Lower lobe of right lung (tissue), 2 donors: ENCODE measurements at regions not wholly inside any gene's neighbourhood (a gene's known extent, or its start where the extent isn't known, plus 50 kb on each side); places are given as distances from the start of the nearest gene placed in this dataset.

Source experiments
- ATAC-seq, 2 donors: fragments of 200-7000 bp; cut with Tn5 transposase; one replicate each; pipeline ENCODE4 v1.9.1; 2020 to 2022; ENCODE audit warnings: mild to moderate bottlenecking in 2 of 2, moderate library complexity in 2 of 2
- DNase-seq: peaks from one replicate; pipeline ENCODE4 v3.0.0-alpha.2; 2020
- H3K27ac ChIP-seq: fragments of 200-600 bp; one replicate; pipeline ENCODE4 v1.8.0; 2022
- H3K27me3 ChIP-seq: fragments of 200-600 bp; one replicate; pipeline ENCODE4 v1.8.0; 2022; ENCODE audit warnings: low read depth
- H3K36me3 ChIP-seq: fragments of 200-600 bp; one replicate; pipeline ENCODE4 v1.8.0; 2022; ENCODE audit warnings: mild to moderate bottlenecking
- H3K4me1 ChIP-seq: fragments of 200-600 bp; one replicate; pipeline ENCODE4 v1.8.0; 2022
- H3K4me3 ChIP-seq: fragments of 200-600 bp; one replicate; pipeline ENCODE4 v1.8.0; 2022; ENCODE audit warnings: mild to moderate bottlenecking
- H3K9me3 ChIP-seq: fragments of 200-600 bp; one replicate; pipeline ENCODE4 v1.8.0; 2022
- intact Hi-C: fragments of 100-400 bp; cut with DNase I; formaldehyde crosslinking; loops from one replicate; pipeline ENCODE4 v1.11.0; 2022
- TF ChIP-seq, protein P1 (sequence below): fragments of 200-600 bp; IDR thresholded peaks from one replicate; pipeline ENCODE4 v1.8.0; 2022; ENCODE audit warnings: antibody characterized with exemption, mild to moderate bottlenecking
- donor health status: DM: no; HTN: yes; CAD: no; lungs with severe emphysema.

DNA sequence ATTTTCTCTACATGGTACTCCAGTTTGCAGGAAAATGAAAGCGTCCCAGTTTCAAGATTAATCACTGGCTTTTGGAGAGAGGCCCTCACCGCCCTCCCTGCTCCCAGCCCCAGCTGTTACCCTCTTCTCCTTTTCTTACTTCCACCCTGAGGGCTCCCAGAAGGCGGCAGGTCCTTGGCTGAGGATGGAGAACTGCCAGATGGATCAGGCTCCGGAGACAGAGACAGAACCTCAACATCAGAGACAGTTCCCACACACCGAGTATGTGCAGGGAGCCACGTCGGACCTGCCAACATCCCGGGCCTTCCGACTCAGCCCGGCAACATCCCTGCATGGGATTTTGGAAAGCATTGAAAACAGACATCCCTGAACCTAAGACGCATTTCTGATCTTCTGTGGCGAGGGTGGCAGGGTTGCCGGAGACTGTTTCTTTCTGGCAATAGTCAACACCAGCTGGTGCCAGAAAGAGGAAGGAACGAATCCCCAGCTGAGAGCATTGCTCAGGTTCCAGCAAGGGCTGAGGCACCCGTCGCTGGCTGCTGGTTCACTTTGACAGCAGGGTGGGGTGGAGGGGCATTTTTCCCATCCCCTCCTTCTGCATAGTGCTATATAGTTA is 467.1 kb downstream of the MIAT start:
- no peaks in the 10 kb centered on the region for H3K27me3 ChIP-seq
- no peaks in the 10 kb centered on the region for H3K36me3 ChIP-seq
- TF ChIP-seq, protein P1, sequence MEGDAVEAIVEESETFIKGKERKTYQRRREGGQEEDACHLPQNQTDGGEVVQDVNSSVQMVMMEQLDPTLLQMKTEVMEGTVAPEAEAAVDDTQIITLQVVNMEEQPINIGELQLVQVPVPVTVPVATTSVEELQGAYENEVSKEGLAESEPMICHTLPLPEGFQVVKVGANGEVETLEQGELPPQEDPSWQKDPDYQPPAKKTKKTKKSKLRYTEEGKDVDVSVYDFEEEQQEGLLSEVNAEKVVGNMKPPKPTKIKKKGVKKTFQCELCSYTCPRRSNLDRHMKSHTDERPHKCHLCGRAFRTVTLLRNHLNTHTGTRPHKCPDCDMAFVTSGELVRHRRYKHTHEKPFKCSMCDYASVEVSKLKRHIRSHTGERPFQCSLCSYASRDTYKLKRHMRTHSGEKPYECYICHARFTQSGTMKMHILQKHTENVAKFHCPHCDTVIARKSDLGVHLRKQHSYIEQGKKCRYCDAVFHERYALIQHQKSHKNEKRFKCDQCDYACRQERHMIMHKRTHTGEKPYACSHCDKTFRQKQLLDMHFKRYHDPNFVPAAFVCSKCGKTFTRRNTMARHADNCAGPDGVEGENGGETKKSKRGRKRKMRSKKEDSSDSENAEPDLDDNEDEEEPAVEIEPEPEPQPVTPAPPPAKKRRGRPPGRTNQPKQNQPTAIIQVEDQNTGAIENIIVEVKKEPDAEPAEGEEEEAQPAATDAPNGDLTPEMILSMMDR = no peak
- intact Hi-C loops = no loop called here
- ATAC-seq = peak in 1 of 2 donors; percentile 76
- peaks cover 6% of the 10 kb centered on the region for H3K9me3 ChIP-seq
- peak overlapping the region; percentile 28 for H3K27ac ChIP-seq
- H3K4me1 ChIP-seq = peaks cover 5% of the 10 kb centered on the region
- DNase-seq = no peak
- H3K4me3 ChIP-seq = no peak overlapping the region

DNA sequence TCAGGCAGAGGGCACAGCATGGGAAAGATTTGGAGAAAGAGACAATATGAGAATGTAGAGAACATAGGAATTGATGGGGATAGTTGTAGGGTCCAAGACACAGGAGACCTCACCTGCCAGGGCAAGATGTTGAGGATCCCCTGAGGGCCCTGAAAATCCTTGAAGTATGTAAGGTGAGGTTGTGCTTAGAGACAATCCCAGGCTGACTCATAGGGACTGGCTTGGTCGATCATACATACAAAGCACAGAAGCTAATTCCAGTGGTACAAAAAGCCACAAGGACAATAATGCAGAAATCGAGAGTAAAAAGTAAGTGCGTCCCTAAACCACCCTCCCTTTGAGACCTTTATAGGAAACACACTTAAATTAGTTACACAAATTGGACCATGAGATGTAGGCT is 468.2 kb downstream of the MIAT start:
- intact Hi-C loops = no loop called here
- TF ChIP-seq, protein P1 = no peak
- Histone ChIP-seq H3K4me1 (peaks cover 5% of the 10 kb centered on the region), H3K36me3 (no peaks in the 10 kb centered on the region), H3K27me3 (no peaks in the 10 kb centered on the region), H3K4me3 (no peak overlapping the region), H3K27ac (no peak overlapping the region), H3K9me3 (no peaks in the 10 kb centered on the region)
- DNase-seq = no peak
- ATAC-seq = no peak

DNA sequence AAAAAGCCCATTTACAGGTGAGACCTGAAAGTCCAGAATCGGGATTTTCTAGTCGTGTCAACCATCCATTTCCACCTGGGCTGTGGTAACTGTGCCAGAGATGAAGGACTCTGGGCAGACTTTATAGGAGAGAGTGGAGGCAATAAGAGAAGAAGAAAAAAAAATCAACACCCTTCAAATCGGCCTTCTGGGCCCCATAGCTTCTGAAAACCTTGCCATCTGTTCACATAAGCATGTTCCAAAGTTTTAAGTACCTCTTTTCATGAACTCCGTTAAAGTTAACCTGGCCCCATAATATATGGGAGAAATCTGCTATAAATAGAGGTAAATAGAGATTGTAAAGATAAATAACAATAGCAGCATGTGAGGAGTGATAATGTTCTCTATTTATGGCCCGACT is 470.5 kb downstream of the MIAT start:
- no peaks in the 10 kb centered on the region for H3K27me3 ChIP-seq

DNA sequence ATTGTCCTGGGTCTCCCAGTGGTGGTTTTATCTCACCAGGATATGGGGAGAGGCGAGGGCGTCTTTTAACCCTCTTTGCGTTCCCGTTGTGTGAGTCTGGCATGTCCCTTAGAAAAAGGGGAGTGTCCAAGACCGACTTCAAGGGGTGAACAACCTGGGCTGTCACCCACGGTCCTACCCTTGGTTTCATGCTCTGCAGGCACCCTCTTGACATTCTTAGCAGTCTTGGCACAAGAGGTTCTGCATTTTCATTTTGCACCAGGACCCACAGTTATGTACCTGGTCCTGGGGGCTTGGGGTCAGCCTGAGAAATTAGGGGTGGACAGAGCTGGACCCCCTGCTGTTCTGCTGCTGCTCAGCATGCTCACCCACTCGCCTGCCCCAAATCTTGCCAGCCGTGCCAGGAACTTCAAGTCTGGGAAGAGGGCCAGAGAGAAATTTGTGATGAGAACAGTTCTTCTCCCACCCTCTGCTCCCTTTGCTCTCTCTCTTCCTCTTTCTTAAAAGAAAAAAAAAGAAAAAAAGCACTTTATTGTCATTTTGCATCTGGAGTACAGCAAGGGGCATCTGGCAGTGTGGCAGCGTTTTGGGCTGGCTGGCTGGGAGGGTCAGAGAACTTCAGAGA is 471.2 kb downstream of the MIAT start:
- Histone ChIP-seq H3K27ac (no peak overlapping the region), H3K9me3 (no peaks in the 10 kb centered on the region), H3K27me3 (no peaks in the 10 kb centered on the region), H3K4me3 (no peak overlapping the region), H3K4me1 (peaks cover 7% of the 10 kb centered on the region), H3K36me3 (no peaks in the 10 kb centered on the region)
- DNase-seq (no peak), ATAC-seq (no peak)
- TF ChIP-seq, protein P1 = no peak
- intact Hi-C loops = no loop called here

More for the DNA sequence above, 470.5 kb downstream of the MIAT start:
- intact Hi-C loops = no loop called here
- ATAC-seq (no peak), DNase-seq (no peak)
- Histone ChIP-seq H3K27ac (no peak overlapping the region), H3K36me3 (no peaks in the 10 kb centered on the region), H3K9me3 (no peaks in the 10 kb centered on the region), H3K4me1 (peaks cover 5% of the 10 kb centered on the region), H3K4me3 (no peak overlapping the region)
- TF ChIP-seq, protein P1 = no peak

DNA sequence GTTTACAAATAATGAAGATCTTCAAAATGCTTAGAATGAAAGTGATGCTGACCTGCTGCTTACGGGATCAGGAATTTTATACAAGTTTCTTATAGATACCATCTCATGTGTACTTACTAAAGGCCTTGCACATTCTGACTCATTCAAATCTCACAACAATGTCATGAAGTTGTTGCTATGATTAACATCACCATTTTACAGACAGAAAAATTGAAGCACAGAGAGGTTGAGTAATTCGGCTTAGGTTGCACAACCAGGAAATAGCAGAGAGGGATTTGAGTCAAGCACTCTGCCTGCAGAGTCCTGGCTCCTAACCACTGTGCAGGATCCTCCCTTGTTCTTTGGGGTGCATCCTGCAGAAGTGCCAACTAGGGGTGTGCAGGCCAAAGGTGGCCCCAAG is 471.9 kb downstream of the MIAT start:
- peaks cover 14% of the 10 kb centered on the region for H3K4me1 ChIP-seq
- H3K27me3 ChIP-seq = no peaks in the 10 kb centered on the region
- DNase-seq (no peak), ATAC-seq (peak in 1 of 2 donors; percentile 14)
- H3K4me3 ChIP-seq = no peak overlapping the region
- TF ChIP-seq, protein P1 = no peak
- no peaks in the 10 kb centered on the region for H3K36me3 ChIP-seq
- no peak overlapping the region for H3K27ac ChIP-seq
- no peaks in the 10 kb centered on the region for H3K9me3 ChIP-seq
- intact Hi-C loops = no loop called here
